ENCODE measurements at regions not wholly inside any gene's neighbourhood (a gene's known extent, or its start where the extent isn't known, plus 50 kb on each side); places are given as distances from the start of the nearest gene placed in this dataset.
"Not testable (repeated sequence)": the region's sequence is repeated elsewhere in the genome, so short reads cannot be mapped to it uniquely, and the experiment has no call there.

DNA sequence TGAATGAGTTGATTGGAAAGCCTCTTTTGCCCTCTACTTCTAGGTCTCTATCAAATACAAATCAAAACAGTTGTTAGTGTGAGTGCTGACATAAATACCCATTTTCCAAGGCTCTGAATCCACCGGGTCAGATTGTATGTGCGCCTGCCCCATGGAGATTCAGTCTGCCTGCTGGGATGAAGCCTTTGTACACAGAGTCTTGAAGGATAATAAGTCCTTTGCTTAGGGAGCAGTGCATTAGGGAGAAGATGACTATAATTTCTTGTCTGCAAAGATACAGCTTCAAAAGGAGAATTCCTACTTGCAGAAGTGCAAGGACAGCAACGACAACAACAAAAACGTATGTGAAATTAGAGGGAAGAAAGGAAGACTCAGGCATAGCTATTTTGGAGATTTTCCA, 90.3 kb upstream of the VRK1 start:
- no peaks in the 10 kb centered on the region for H3K27me3 Mint-ChIP-seq
- ChIA-PET CTCF (no interaction called here), POLR2A (no interaction called here)
- no peak overlapping the region for H3K4me3 Mint-ChIP-seq
- no peak overlapping the region for H3K27ac Mint-ChIP-seq
- DNase-seq = no peak
- H3K36me3 Mint-ChIP-seq (ENCODE audit: low read depth) = no peaks in the 10 kb centered on the region
- H3K4me1 Mint-ChIP-seq = no peaks in the 10 kb centered on the region
- H3K9me3 Mint-ChIP-seq = no peaks in the 10 kb centered on the region

DNA sequence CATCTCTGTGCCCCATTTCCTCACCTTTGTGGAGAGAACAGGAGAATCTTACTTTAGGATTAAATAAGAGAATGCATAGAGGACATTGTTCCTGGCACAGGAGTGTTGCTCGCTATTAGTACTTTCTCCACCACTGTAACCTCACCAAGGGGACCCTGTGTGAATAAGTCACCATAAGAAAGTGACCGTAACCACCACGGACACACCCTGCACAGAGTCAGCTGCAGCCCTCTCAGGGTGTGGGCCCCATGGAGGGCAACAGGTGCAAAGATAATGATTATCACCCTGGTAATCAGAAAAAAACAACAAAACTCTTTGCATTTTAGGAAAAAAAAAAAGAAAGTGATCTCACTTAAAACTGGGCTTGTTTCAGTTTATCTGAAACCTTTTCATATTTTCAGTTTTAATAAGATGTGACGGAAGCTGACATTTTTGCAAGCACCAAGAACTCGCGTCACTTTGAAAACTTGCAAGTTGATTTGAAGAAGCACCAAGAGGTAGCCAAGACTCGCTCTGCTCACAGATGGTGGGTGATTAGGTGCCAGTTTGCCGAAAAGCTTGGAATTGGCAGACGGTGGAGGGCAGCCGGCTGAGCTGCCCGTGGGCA, 87.0 kb upstream of the VRK1 start:
- H3K27me3 Mint-ChIP-seq = peaks cover 8% of the 10 kb centered on the region
- CTCF ChIA-PET = no interaction called here

GRCh38 chr14:96711559-96712267, 85.5 kb upstream of the VRK1 start:
- Mint-ChIP-seq H3K4me3 (no peak overlapping the region), H3K27me3 (peaks cover 8% of the 10 kb centered on the region), H3K4me1 (no peaks in the 10 kb centered on the region), H3K9me3 (no peaks in the 10 kb centered on the region), H3K36me3 (ENCODE audit: low read depth) (no peaks in the 10 kb centered on the region), H3K27ac (no peak overlapping the region)
- CTCF ChIA-PET = no interaction called here
- no peak for DNase-seq
- POLR2A ChIA-PET = no interaction called here

More for the DNA sequence above, 87.0 kb upstream of the VRK1 start:
- Mint-ChIP-seq H3K4me3 (no peak overlapping the region), H3K9me3 (no peaks in the 10 kb centered on the region), H3K36me3 (ENCODE audit: low read depth) (no peaks in the 10 kb centered on the region), H3K4me1 (no peaks in the 10 kb centered on the region), H3K27ac (no peak overlapping the region)
- POLR2A ChIA-PET = no interaction called here
- no peak for DNase-seq

GRCh38 chr14:96713426-96713825, 83.8 kb upstream of the VRK1 start:
- Mint-ChIP-seq H3K27ac (no peak overlapping the region), H3K9me3 (no peaks in the 10 kb centered on the region), H3K27me3 (peaks cover 8% of the 10 kb centered on the region), H3K4me1 (no peaks in the 10 kb centered on the region), H3K4me3 (no peak overlapping the region), H3K36me3 (ENCODE audit: low read depth) (no peaks in the 10 kb centered on the region)
- CTCF ChIA-PET = interaction anchor here (2.0 kb wide), 1 partner anchor 14 kb away, joined by 4 read pairs; no protein-coding TSS in a partner anchor
- POLR2A ChIA-PET = no interaction called here
- DNase-seq = no peak

GRCh38 chr14:96714537-96714936, 82.6 kb upstream of the VRK1 start:
- H3K27me3 Mint-ChIP-seq; H3K9me3 Mint-ChIP-seq; DNase-seq; H3K4me3 Mint-ChIP-seq; H3K36me3 Mint-ChIP-seq (ENCODE audit: low read depth); POLR2A ChIA-PET; H3K27ac Mint-ChIP-seq; H3K4me1 Mint-ChIP-seq: not testable (repeated sequence)
- CTCF ChIA-PET = interaction anchor here (2.0 kb wide), 1 partner anchor 15 kb away, joined by 4 read pairs; no protein-coding TSS in a partner anchor

GRCh38 chr14:96717116-96717515, 80.1 kb upstream of the VRK1 start:
- POLR2A ChIA-PET = no interaction called here
- CTCF ChIA-PET = no interaction called here
- H3K36me3 Mint-ChIP-seq (ENCODE audit: low read depth) = no peaks in the 10 kb centered on the region
- H3K4me1 Mint-ChIP-seq = no peaks in the 10 kb centered on the region
- no peak for DNase-seq
- H3K27me3 Mint-ChIP-seq = peaks cover 8% of the 10 kb centered on the region
- H3K27ac Mint-ChIP-seq = no peak overlapping the region
- no peak overlapping the region for H3K4me3 Mint-ChIP-seq
- H3K9me3 Mint-ChIP-seq = no peaks in the 10 kb centered on the region

DNA sequence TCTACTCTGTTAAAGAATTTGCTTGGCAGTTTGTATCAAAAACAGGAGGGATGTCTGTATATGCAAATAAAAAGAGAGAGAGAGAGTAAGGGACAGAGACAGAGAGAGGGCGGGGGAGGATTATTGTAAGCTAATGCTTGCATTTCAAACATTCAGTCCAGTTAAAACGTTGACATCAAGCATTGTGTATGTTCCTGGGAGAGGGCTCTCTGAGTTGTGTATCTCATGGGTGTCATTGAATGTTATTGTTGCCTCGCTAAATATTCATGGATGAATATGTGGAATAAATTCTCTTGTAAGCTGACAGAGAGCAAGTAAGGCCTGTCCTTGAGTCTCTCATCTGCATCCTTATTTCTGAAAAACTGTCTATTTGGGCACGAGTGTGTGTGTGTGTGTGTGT, 78.8 kb upstream of the VRK1 start:
- H3K27ac Mint-ChIP-seq = no peak overlapping the region
- no peaks in the 10 kb centered on the region for H3K36me3 Mint-ChIP-seq (ENCODE audit: low read depth)
- ChIA-PET CTCF (no interaction called here), POLR2A (no interaction called here)
- no peak for DNase-seq
- H3K27me3 Mint-ChIP-seq = peaks cover 8% of the 10 kb centered on the region
- H3K4me1 Mint-ChIP-seq = no peaks in the 10 kb centered on the region
- no peak overlapping the region for H3K4me3 Mint-ChIP-seq
- H3K9me3 Mint-ChIP-seq = no peaks in the 10 kb centered on the region

DNA sequence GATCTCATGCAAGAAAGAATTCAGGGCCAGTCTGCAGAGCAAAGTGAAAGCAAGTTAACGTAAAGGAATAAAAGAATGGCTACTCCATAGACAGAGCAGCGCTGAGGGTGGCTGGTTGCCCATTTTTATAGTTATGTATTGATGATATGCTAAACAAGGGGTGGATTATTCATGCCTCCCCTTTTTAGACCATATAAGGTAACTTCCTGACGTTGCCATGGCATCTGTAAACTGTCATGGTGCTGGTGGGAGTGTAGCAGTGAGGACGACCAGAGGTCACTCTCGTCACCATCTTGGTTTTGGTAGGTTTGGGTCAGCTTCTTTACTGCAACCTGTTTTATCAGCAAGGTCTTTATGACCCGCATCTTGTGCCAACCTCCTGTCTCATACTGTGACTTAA, 76.5 kb upstream of the VRK1 start:
- H3K36me3 Mint-ChIP-seq (ENCODE audit: low read depth); POLR2A ChIA-PET; H3K4me1 Mint-ChIP-seq; H3K4me3 Mint-ChIP-seq; CTCF ChIA-PET; DNase-seq; H3K27me3 Mint-ChIP-seq; H3K9me3 Mint-ChIP-seq; H3K27ac Mint-ChIP-seq: not testable (repeated sequence)

GRCh38 chr14:96722736-96723135, 74.4 kb upstream of the VRK1 start:
- H3K27ac Mint-ChIP-seq = no peak overlapping the region
- CTCF ChIA-PET = interaction anchor here (1.4 kb wide), 1 partner anchor 19 kb away, joined by 5 read pairs; no protein-coding TSS in a partner anchor
- H3K9me3 Mint-ChIP-seq = no peaks in the 10 kb centered on the region
- H3K27me3 Mint-ChIP-seq = peaks cover 3% of the 10 kb centered on the region
- no peaks in the 10 kb centered on the region for H3K36me3 Mint-ChIP-seq (ENCODE audit: low read depth)
- no peaks in the 10 kb centered on the region for H3K4me1 Mint-ChIP-seq
- POLR2A ChIA-PET = no interaction called here
- no peak for DNase-seq
- H3K4me3 Mint-ChIP-seq = no peak overlapping the region

DNA sequence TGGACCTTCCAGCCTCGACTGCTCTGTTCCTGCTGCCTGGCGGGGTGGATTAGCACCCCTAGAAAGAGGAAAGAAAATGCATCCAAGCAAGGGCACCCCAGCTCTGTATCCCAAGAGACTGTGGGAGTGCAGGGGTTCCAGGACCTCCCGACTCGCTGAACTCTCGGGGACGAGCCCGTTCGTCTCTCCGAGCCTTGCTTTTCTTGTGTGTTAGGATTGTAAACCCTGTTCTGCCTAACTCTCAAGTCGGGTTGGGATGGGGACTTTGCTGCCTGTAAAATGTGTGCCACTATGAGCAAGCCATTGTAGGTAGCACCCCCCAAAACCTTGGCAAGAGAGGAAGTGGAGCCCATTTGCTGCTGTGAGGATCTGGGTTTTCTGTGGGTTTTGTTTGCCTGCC, 73.2 kb upstream of the VRK1 start:
- H3K4me1 Mint-ChIP-seq = no peaks in the 10 kb centered on the region
- H3K9me3 Mint-ChIP-seq = no peaks in the 10 kb centered on the region
- no peak overlapping the region for H3K4me3 Mint-ChIP-seq
- CTCF ChIA-PET = no interaction called here
- POLR2A ChIA-PET = no interaction called here
- no peak overlapping the region for H3K27ac Mint-ChIP-seq
- no peaks in the 10 kb centered on the region for H3K36me3 Mint-ChIP-seq (ENCODE audit: low read depth)
- H3K27me3 Mint-ChIP-seq = peaks cover 3% of the 10 kb centered on the region
- DNase-seq = no peak

- Mint-ChIP-seq H3K4me3 (no peak overlapping the region), H3K36me3 (ENCODE audit: low read depth) (no peaks in the 10 kb centered on the region)
- CTCF ChIA-PET = no interaction called here
Measured at GRCh38 chr14:96725232-96725631, 72.0 kb upstream of the VRK1 start.

DNA sequence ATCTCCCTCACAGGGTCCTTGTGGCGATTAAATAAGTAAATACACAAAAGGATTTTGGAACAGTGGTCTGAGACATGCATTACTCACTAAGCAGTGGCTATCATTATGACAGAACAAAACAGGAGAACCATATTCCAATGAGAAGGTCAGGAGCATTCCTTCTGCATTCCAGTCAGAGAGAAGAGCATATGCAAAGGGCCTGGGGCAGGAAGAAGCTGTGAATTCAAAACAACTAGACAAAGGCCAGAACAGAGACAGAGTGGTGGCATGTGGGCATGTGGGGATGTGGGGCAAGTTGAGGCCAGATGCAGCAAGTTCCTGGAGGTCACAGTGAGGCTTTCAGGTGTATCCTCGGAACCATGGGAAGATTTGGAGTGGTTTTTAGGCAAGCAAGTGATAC, 70.1 kb upstream of the VRK1 start:
- CTCF ChIA-PET = no interaction called here
- no peaks in the 10 kb centered on the region for H3K36me3 Mint-ChIP-seq (ENCODE audit: low read depth)
- DNase-seq = no peak
- no peaks in the 10 kb centered on the region for H3K4me1 Mint-ChIP-seq
- H3K27ac Mint-ChIP-seq = no peak overlapping the region
- H3K4me3 Mint-ChIP-seq = no peak overlapping the region
- POLR2A ChIA-PET = no interaction called here
- H3K9me3 Mint-ChIP-seq = no peaks in the 10 kb centered on the region
- H3K27me3 Mint-ChIP-seq = peaks cover 5% of the 10 kb centered on the region

More at GRCh38 chr14:96725232-96725631, 72.0 kb upstream of the VRK1 start:
- peaks cover 3% of the 10 kb centered on the region for H3K27me3 Mint-ChIP-seq
- DNase-seq = no peak
- H3K9me3 Mint-ChIP-seq = no peaks in the 10 kb centered on the region
- no peaks in the 10 kb centered on the region for H3K4me1 Mint-ChIP-seq
- no peak overlapping the region for H3K27ac Mint-ChIP-seq
- POLR2A ChIA-PET = no interaction called here

- no peaks in the 10 kb centered on the region for H3K4me1 Mint-ChIP-seq
- CTCF ChIA-PET = no interaction called here
- H3K27me3 Mint-ChIP-seq = peaks cover 5% of the 10 kb centered on the region
- no peaks in the 10 kb centered on the region for H3K9me3 Mint-ChIP-seq
- no peak overlapping the region for H3K4me3 Mint-ChIP-seq
- no peaks in the 10 kb centered on the region for H3K36me3 Mint-ChIP-seq (ENCODE audit: low read depth)
- POLR2A ChIA-PET = no interaction called here
- no peak overlapping the region for H3K27ac Mint-ChIP-seq
- no peak for DNase-seq
Measured at GRCh38 chr14:96727491-96727890, 69.7 kb upstream of the VRK1 start.
